Neural progenitor cell (in vitro differentiated cells): ENCODE measurements at regions not wholly inside any gene's neighbourhood (a gene's known extent, or its start where the extent isn't known, plus 50 kb on each side); places are given as distances from the start of the nearest gene placed in this dataset.

Experiments used
- EZH2 ChIP-seq: fragments of 200-600 bp; sonication (generic); IDR thresholded peaks from 2 replicates; pipeline ENCODE4 v1.6.1; 2017; ENCODE audit warnings: antibody characterized with exemption, mild to moderate bottlenecking, moderate library complexity
- TF ChIP-seq, protein P1 (sequence below): fragments of 200-600 bp; sonication (generic); IDR thresholded peaks from 2 replicates; pipeline ENCODE4 v1.5.1; 2017; ENCODE audit warnings: antibody characterized with exemption, mild to moderate bottlenecking

DNA sequence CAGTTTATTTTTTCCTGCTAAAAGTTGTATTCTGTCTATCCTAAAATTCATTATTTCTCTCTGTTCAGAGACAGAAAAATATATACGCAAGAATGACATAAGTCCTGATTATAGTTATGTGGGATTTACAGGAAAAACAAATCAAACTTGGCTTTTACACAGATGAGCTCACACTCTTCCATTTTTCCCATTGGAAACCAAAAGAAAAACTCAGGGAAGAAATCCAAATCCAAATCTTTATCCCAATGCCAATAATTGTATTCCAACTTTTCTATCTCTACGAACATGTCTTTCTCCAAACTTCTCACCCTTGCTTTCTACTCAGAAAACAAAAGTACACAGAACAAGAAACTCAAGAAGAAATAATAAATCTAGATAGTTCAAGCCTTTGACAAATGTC lies 249.1 kb upstream of the TMEFF2 start:
- TF ChIP-seq, protein P1, sequence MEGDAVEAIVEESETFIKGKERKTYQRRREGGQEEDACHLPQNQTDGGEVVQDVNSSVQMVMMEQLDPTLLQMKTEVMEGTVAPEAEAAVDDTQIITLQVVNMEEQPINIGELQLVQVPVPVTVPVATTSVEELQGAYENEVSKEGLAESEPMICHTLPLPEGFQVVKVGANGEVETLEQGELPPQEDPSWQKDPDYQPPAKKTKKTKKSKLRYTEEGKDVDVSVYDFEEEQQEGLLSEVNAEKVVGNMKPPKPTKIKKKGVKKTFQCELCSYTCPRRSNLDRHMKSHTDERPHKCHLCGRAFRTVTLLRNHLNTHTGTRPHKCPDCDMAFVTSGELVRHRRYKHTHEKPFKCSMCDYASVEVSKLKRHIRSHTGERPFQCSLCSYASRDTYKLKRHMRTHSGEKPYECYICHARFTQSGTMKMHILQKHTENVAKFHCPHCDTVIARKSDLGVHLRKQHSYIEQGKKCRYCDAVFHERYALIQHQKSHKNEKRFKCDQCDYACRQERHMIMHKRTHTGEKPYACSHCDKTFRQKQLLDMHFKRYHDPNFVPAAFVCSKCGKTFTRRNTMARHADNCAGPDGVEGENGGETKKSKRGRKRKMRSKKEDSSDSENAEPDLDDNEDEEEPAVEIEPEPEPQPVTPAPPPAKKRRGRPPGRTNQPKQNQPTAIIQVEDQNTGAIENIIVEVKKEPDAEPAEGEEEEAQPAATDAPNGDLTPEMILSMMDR = no peak
- TF ChIP-seq EZH2 = no peak
